Skin epidermis (tissue), 12 donors: ENCODE measurements at regions not wholly inside any gene's neighbourhood (a gene's known extent, or its start where the extent isn't known, plus 50 kb on each side); places are given as distances from the start of the nearest gene placed in this dataset.
A peak's percentile ranks its signal among the peaks of the same experiment; 100 is the strongest.

Experiments
- H3K27ac ChIP-seq, 21 experiments: fragments of 200-600 bp; sonication (generic) in 11 of 21; one replicate each; pipeline ENCODE4 v1.5.0; 2020; ENCODE audit warnings: mild to moderate bottlenecking in 3 of 21, inconsistent platforms in 2 of 21, moderate library complexity in 2 of 21
- H3K4me3 ChIP-seq, 7 experiments: fragments of 200-600 bp; sonication (generic) in 2 of 7; one replicate each; pipeline ENCODE4 v1.5.0; 2020; ENCODE audit warnings: inconsistent platforms in 2 of 7, mild to moderate bottlenecking in 2 of 7, moderate library complexity in 1 of 7

DNA sequence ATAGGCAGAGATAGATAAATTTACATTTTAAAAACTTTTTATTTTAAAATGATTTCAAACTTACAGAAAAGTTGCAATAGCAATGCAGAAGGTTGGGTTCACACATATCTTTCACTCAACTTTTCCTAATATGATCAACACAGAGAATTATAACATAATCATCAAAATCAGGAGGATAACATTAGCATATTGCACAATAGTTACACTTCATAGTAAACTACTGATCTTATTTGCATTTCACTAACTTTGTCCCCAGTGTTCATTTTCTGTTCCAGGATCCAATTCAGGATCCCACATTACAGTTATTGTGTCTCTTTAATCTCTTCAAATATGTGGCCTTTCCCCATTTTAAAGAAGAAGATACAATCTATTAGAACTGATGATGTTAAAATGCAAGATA, 115.4 kb upstream of the ETV6 start:
- H3K27ac ChIP-seq, result no peak overlapping the region

DNA sequence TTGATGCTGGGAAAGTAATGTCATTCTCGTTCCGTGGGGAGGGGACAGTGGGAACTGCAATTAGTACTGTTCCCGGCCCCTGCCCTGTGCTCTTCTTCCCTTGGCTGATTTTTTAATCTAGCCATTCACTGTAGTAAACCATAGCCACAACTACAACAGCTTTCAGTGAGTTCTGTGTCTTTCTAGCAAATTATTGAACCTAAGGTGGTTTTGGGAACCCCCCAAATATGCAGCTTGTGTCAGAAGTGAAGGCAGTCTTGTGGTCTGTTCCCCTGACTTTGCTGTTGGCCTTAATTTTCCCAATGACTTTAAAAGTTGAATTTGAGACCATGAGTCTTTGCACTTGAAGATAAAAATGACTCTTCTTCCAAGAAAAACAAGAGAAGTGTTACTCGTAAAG, 114.3 kb upstream of the ETV6 start:
- H3K27ac ChIP-seq, result no peak overlapping the region
- no peak overlapping the region for H3K4me3 ChIP-seq

More for the DNA sequence above, 115.4 kb upstream of the ETV6 start:
- no peak overlapping the region for H3K4me3 ChIP-seq

DNA sequence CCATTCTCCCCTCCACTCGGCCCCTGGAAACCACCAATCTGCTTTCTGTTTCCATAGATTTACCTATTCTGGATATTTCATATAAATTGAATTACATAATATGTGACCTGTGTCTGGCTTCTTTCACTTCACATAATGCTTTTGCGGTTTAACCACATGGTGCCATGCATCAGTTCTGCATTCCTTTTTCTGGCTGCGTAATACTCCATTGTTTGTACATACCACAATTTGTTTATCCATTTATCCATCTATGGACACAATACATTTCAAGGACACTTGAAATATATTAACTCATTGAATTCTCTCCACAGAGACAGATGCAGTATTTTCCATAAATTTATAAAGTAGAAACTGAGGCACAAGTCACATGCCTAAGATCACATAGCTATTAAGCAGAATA, 110.3 kb upstream of the ETV6 start:
- Histone ChIP-seq H3K4me3 (no peak overlapping the region), H3K27ac (no peak overlapping the region)

DNA sequence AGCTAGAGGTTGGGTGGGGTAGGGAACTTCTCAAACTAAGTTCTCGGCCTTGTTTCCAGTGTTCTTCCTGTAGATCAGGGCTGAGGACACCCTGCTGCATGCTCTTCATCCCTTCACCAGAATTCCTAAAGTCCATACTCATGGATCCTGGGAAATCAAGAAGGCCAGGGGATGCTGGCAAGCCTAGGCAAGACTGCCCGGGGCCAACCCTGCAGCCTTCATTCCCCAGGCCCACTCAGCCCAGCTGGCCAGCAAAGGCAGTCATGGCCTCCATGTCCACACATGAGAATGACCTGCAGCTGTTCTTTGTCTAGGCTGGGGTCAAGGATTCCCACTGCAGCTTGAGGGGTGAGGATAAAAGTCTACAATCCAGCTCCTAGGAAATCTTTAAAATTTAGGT, 109.3 kb upstream of the ETV6 start:
- no peak overlapping the region for H3K4me3 ChIP-seq
- H3K27ac ChIP-seq, result no peak overlapping the region

DNA sequence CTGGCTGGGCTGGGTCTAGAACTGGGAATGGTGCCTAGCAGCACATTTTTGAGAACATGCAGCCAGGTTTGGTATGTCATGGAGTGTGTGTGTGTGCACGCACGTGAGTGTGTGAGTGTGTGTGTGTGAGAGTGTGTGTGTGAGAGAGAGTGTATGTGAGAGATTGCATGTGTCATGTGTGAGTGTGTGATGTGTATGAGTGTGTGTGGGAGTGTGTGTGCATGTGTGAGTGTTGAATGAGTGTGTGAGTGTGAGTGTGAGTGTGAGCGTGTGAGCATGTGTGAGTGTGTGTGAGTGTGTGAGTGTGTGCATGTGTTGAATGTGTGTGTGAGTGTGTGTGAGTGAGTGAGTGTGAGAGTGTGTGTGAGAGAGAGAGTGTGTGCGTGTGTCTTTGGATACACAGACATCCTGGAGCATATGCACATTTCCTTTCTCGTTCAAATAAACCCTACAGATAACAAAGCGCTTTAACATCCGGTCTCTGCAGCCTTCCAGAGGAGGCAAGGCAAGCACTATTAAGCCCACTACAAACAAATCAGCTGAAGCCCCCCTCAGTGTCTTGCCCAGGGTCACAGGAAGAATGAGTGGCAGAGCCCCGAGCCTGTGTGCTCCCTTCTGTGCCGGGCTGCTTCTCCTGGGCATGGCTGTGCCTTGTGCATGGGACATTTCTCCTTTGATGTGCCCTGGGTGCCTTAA, 108.7 kb upstream of the ETV6 start:
- Histone ChIP-seq H3K27ac (no peak overlapping the region), H3K4me3 (no peak overlapping the region)

DNA sequence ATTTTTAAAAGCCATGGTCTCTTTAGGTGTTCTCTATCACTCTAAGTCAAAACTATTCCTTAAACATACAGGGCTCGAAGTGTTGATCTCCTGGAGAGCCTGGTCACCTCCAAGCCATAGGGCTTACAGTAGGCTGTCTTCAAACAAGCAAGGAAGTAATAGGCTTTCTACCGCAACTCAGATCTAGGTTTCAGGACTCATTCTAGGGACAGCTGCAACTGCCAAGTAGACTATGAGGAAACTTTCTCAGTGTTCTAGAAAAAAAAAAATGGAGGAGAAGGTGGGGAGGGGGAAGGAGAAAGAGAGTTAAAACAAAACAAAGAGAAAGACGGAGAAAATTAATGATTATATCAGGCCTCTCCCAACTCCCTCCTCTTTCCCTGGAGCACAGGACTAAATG, 106.9 kb upstream of the ETV6 start:
- no peak overlapping the region for H3K27ac ChIP-seq

DNA sequence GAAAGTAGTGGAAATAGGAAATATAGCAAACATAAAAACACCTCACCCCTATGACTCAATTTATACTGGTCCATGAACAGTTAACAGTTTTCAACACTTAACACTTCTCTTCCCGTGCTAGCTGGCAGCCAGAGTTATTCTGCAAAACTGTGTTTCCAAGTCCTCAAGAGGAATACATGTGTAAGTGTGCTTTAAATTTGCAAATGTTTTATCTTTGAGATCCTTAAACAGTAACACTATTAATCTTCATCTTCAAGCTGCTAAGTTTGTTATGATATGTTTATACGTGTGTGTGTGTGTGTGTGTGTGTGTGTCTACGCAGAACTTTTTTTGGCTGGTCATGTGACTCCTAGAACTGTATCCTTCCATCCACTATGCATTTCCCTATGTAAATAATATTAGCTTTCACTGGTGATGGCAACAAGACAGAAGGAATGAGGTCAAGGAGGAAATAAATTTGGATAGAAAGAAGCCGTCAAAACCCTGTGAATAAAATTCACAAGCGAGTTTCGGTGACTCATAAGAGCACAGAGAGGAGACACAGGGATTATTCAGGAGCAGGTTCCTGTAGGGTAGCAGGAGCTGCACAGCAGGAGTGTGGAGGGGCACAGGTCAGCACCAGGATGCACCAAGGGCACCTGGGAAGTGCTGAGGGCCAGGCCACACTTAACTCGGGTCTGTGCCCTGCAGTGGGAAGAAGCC, 105.9 kb upstream of the ETV6 start:
- no peak overlapping the region for H3K4me3 ChIP-seq
- no peak overlapping the region for H3K27ac ChIP-seq

More for the DNA sequence above, 106.9 kb upstream of the ETV6 start:
- H3K4me3 ChIP-seq, result no peak overlapping the region

DNA sequence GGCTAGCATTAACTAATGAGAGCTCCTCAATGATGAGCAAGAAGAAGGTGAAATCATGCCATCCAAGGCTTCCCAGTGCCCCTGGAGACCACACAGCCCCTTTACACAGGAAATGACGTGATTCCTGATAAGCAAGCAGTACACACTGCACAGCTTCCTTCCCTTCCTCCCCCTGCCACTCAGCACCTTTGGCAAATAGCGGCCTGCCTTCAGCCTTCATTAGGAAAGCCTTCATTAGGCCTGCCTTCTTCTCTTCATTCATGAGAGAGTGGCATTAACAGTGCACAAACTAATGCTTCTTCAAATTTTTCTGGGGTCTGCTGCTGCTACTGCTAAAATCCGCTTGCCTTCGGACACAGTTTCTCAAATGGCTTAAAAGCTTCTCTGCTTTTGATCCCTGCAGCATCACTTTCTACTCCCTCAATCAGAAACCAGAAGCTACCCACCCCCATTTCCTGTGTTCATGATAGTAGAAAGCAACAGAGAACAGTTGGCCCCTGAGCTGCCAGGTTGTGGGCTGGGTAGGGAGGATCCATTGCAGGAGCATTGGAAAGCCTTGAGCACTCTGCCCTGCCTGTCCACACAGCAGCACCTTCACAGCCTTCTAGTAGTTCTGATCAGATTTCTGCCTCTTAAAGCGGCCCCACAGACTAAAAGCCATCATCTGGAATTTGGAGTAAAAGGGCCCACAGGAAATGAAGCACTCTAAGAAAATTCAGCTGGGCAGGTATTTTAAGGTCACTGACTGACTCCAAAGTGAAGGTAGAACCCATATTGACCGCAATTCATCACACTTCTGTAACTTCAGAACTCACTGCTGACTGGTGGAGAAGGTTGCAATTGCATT, 103.8 kb upstream of the ETV6 start:
- peak overlapping the region in 9 of 21 experiments; percentile 4 to 77 (median 30) for H3K27ac ChIP-seq
- H3K4me3 ChIP-seq, result no peak overlapping the region

DNA sequence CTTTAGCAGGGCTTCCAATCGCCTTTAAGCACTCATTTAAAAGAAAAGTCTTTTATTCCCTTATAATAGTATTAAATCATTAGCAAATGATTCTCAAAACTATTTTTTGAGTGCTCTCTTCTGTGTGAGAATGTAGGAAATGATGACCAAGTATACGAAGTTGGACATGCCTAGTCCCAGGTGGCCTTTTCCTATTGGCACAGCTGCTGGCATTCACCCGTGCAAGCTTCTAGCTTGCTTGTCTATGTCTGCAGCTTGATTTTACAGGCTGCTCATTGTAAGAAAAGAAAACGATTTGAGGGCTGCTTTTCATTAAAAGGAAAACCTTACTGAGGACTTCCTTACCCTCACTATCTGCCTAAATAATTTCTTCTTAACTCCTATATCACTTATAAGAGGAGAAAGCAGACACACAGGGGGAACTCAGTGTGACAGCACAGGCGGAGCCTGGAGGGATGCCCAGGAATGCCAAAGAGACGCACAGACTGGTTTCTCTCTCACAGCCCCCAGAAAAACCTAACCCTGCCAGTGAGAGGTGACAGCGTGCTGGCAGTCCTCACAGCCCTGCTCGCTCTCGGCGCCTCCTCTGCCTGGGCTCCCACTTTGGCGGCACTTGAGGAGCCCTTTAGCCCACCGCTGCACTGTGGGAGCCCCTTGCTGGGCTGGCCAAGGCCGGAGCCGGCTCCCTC, 102.7 kb upstream of the ETV6 start:
- Histone ChIP-seq H3K27ac (peak overlapping the region in 8 of 21 experiments; percentile 4 to 77 (median 33)), H3K4me3 (peak overlapping the region in 2 of 7 experiments; percentile 28 to 34)

DNA sequence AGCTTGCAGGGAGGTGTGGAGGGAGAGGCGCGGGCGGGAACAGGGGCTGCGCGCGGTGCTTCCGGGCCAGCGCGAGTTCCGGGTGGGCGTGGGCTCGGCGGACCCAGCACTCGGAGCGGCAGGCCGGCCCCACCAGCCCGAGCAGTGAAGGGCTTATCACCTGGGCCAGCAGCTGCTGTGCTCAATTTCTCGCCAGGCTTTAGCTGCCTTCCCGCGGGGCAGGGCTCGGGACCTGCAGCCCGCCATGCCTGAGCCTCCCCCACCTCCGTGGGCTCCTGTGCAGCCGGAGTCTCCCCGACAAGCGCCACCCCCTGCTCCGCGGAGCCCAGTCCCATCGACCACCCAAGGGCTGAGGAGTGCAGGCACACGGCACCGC, 102.2 kb upstream of the ETV6 start:
- Histone ChIP-seq H3K27ac (peak overlapping the region in 4 of 21 experiments; percentile 12 to 59 (median 33)), H3K4me3 (peak overlapping the region in 2 of 7 experiments; percentile 28 to 34)

DNA sequence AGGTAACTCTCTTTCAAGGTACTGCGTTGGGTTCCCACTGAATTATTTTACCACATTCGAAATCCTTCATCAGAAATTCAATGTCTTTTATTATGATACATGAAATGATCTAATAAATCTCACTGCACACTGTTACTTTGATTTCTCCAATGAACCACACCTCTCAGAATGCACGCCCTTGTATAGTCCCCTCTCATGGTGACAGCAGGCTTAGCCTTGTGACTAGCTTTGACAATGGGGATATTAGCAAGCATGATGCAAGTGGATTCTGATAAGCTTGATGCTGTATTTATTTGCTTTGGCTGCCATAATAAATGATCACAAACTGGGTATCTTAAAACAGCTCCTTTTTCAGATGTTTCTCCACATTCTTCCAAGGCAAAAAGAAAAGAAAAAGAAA, 100.4 kb upstream of the ETV6 start:
- Histone ChIP-seq H3K27ac (no peak overlapping the region), H3K4me3 (no peak overlapping the region)

DNA sequence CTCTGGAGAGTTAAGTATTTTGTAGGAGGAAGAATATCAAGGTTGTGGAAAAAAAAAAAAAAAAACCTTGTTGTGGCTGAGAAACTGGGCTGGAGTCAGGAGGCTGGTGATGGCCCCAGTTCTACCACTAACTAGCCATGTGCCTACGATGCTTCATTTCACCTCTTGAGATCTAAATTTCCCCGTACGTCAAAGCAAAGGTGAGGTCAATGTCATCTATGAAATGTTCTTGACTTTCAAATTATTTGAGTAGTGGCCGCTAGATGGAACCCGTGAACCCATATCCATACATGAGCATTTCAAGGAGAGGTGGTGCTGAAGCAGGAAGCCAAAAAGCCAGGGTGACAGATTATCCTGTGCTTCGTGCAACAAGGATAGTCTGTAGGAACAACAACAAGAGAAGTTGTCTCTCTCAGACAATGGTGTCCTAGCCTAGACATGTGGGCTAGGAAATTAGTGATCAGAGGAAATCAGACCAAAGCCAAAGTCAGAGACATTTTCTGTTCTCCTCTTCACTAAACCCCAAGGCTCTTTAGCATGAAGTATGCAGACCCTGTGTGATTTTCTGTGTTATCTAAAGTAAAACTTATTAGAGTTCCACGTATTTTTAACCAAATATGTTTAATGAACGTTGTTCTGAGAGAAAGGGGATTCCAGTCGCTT, 95.5 kb upstream of the ETV6 start:
- no peak overlapping the region for H3K27ac ChIP-seq
- H3K4me3 ChIP-seq, result no peak overlapping the region

DNA sequence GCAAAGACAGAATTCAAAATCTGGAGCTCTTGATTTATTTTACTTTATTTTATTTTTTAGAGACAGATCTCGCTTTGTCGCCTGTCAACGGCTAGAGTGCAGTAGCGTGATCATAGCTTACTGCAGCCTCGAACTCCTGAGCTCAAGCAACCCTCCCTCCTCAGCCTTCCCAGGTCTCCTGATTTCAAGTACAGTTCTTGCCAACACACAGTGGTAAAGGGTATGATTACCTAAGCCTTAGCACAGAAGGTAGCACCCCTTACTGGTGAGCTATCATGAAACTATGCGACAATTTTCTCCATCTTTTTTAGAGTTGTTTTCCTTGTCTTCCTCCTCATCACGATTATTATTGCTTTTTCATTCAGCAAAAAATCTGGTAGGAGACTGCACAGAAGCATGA, 94.3 kb upstream of the ETV6 start:
- no peak overlapping the region for H3K4me3 ChIP-seq
- no peak overlapping the region for H3K27ac ChIP-seq

DNA sequence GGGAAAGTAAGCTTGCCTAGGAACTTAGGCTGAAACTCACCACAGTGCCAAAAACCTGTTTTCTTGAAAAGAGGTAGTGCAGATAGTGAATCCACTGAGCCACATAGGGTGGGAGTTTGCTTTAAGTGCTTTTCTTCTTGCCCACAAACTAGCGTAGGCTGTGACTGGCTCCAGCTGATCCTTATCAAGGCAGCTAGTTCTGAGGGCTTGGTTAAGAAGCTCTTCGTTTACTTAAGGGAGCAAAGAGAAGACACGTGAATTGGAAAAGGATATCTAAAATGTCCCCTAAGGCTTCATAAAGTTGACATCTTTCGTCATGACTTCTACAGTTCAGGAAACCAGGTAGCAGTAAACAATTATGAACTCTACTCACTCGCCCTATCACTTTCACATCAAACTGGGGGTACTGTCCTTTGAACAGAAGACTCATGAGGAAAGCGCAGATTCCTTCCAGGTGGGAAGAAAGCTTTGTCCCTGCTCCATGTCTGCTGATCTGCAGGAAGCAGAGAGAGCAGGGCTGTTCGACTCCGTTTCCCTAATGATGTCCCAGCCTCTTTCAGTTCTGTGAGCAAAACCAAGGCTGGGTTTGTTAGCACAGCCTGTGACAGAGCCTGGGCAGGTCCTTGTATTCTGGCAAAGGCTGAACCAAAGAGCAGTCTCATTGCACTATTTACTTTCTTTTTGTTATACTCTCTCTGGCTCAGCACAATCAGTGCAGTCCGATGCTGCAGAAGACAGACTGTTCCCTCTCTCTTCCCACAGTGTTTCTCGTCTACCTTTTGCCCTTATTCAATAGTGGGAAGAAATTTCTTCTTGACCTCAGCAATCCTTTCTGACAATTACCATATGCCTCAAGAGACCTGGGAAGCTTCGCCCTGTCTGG, 93.5 kb upstream of the ETV6 start:
- peak overlapping the region in 3 of 21 experiments; percentile 5 to 26 (median 19) for H3K27ac ChIP-seq
- H3K4me3 ChIP-seq, result peak overlapping the region in 1 of 7 experiments; percentile 26

DNA sequence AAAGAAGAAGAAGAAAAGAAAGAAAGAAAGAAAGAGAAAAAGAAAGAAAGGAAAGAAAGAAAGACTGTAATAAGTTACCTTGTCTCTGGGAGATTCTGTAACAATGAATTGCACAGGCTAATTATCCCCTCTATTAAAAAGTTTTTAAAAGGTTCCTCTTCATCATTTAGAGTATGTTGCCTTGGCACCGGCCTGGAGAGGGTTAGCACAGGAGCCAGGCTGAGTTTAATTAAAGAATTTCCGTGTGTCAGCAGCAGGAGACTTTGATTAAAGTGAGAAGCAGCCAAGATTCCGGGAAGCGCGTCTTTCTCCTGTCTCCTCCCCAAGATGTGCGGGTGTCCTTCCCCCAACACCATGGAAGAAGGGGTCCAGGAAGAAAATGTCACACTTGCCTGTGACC, 92.8 kb upstream of the ETV6 start:
- peak overlapping the region in 1 of 21 experiments; percentile 5 for H3K27ac ChIP-seq
- H3K4me3 ChIP-seq, result peak overlapping the region in 1 of 7 experiments; percentile 26

DNA sequence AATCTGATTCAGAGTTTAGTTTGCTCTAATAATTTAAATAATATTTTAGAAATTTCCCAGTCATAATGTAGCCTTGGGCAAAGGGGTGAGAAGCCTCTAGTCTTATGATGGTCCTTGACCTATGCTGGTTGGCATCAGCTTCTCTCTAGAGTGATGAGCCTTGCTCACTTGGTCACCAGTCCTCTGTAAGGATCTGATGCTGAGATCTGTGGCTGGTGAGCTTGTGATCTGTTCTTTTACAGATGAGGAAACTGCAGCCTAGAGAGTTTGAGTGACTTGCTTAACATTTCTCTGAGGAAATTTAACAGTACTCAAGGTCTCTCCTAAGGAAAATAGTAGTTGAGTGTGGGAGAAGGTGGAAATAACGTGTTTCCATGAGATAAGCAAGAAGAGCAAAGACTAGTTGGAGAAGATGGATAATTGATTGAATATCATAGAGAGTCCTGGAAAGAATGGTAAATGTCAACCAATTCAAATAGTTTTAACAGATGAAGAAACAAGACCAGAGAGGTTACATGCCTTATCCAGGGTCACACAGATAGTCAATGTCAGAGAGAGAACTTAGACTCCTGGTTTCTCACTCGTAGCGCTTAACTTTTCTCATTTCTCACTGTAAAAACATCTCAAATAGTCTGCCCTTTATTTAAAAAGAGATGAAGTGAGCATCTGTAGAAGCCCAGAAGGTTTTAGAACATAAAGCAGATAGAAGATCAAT, 89.7 kb upstream of the ETV6 start:
- no peak overlapping the region for H3K27ac ChIP-seq
- no peak overlapping the region for H3K4me3 ChIP-seq

DNA sequence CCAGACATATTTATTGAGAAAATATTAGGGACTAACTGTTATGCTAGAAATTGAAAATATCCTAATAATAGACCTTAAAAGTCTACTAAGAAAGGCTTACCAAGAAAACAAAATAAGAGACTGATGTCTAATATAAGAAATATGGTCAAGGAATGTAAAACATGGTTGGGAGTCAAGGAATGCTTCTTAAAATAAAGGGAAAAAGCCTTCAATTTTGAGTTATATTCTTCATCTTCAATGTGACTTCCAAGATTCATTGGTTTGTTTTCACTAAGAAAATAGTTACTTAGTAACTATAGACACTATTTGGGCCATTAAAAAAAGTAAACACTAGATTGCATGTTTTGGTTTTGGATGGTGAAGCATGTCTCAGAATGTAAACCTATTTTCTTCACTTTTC, 88.1 kb upstream of the ETV6 start:
- Histone ChIP-seq H3K27ac (no peak overlapping the region), H3K4me3 (no peak overlapping the region)
